GM23248 (cell line): ENCODE measurements at regions not wholly inside any gene's neighbourhood (a gene's known extent, or its start where the extent isn't known, plus 50 kb on each side); places are given as distances from the start of the nearest gene placed in this dataset.

Experiments used
- EZH2 ChIP-seq: fragments of 200-600 bp; sonication (generic); IDR thresholded peaks from 2 replicates; pipeline ENCODE4 v1.6.1; 2018; ENCODE audit warnings: antibody characterized with exemption, mild to moderate bottlenecking; ENCODE audit not compliant: insufficient read depth, poor library complexity, severe bottlenecking
- EZH2phosphoT487 ChIP-seq: fragments of 200-600 bp; sonication (generic); IDR thresholded peaks from 2 replicates; pipeline ENCODE4 v1.6.1; 2018; ENCODE audit warnings: antibody characterized with exemption, moderate library complexity, mild to moderate bottlenecking, low read depth; ENCODE audit not compliant: insufficient read depth

GRCh38 chr6:71523548-71523947 is 234.9 kb downstream of the OGFRL1 start:
- TF ChIP-seq EZH2 (no peak), EZH2phosphoT487 (no peak)
